ENCODE measurements at regions not wholly inside any gene's neighbourhood (a gene's known extent, or its start where the extent isn't known, plus 50 kb on each side); places are given as distances from the start of the nearest gene placed in this dataset.

GRCh38 chr21:41045534-41046268, 122.3 kb upstream of the BACE2 start:
- no peak for DNase-seq

GRCh38 chr21:41048145-41048544, 119.8 kb upstream of the BACE2 start:
- DNase-seq, result no peak

- no peak for DNase-seq
Measured at GRCh38 chr21:41048623-41049022, 119.3 kb upstream of the BACE2 start.

- no peak for DNase-seq
Measured at GRCh38 chr21:41052820-41053555, 115.0 kb upstream of the BACE2 start.

GRCh38 chr21:41054018-41054578, 113.9 kb upstream of the BACE2 start:
- no peak for DNase-seq

- no peak for DNase-seq
Measured at GRCh38 chr21:41055266-41055665, 112.7 kb upstream of the BACE2 start.

GRCh38 chr21:41059871-41060270, 108.1 kb upstream of the BACE2 start:
- no peak for DNase-seq

GRCh38 chr21:41061701-41062100, 106.3 kb upstream of the BACE2 start:
- no peak for DNase-seq

- DNase-seq, result no peak
Measured at GRCh38 chr21:41064334-41064791, 103.6 kb upstream of the BACE2 start.

GRCh38 chr21:41064951-41065350, 103.0 kb upstream of the BACE2 start:
- no peak for DNase-seq

- no peak for DNase-seq
Measured at GRCh38 chr21:41065539-41065938, 102.4 kb upstream of the BACE2 start.

GRCh38 chr21:41066086-41066938, 101.6 kb upstream of the BACE2 start:
- DNase-seq, result no peak

GRCh38 chr21:41067709-41068108, 100.3 kb upstream of the BACE2 start:
- no peak for DNase-seq

- no peak for DNase-seq
Measured at GRCh38 chr21:41068496-41068895, 99.5 kb upstream of the BACE2 start.

GRCh38 chr21:41068967-41069642, 98.9 kb upstream of the BACE2 start:
- peak; percentile 66 for DNase-seq

- no peak for DNase-seq
Measured at GRCh38 chr21:41070284-41070683, 97.7 kb upstream of the BACE2 start.

- no peak for DNase-seq
Measured at GRCh38 chr21:41071258-41072171, 96.4 kb upstream of the BACE2 start.

GRCh38 chr21:41073558-41073957, 94.4 kb upstream of the BACE2 start:
- no peak for DNase-seq

GRCh38 chr21:41074396-41075184, 93.4 kb upstream of the BACE2 start:
- DNase-seq, result no peak

- DNase-seq, result no peak
Measured at GRCh38 chr21:41075656-41076055, 92.3 kb upstream of the BACE2 start.
